ENCODE measurements at regions not wholly inside any gene's neighbourhood (a gene's known extent, or its start where the extent isn't known, plus 50 kb on each side); places are given as distances from the start of the nearest gene placed in this dataset.
"Not testable (repeated sequence)": the region's sequence is repeated elsewhere in the genome, so short reads cannot be mapped to it uniquely, and the experiment has no call there.

DNA sequence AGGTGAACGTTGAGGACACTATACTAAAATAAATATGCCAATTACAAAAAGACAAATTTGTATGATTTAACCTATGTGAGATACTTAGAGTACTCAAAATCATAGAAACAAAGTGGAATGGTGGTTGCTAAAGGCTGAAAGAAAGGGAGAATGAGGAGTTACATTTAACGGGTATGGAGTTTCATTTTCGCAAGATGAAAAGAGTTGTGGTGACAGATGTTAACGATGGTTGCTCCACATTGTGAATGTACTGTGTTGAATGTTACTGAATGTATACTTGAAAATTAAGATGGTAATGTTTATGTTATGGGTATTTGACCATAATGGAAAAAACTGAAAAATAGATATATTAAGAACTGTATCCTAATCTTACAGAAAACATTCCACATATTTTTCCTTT lies 51.3 kb upstream of the MOCS2 start:
- DNase-seq = no peak

DNA sequence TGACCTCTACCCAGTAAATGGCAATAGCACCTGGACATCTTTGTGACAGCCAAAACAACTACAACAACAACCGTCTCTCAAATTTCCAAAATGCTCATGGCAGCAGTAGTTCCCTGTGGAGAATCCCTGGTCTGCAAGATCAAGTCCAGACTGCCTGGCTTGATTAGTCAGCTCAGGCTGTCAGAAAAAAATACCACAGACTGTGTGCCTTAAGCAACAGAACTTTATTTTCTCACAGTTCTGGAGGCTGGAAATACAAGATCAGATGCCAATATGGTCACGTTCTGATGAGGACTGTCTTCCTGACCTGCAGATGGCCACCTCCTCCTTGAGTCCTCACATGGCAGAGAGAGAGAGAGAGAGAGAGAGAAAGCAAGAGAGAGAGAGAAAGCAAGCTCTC lies 52.3 kb upstream of the MOCS2 start:
- DNase-seq = no peak

DNA sequence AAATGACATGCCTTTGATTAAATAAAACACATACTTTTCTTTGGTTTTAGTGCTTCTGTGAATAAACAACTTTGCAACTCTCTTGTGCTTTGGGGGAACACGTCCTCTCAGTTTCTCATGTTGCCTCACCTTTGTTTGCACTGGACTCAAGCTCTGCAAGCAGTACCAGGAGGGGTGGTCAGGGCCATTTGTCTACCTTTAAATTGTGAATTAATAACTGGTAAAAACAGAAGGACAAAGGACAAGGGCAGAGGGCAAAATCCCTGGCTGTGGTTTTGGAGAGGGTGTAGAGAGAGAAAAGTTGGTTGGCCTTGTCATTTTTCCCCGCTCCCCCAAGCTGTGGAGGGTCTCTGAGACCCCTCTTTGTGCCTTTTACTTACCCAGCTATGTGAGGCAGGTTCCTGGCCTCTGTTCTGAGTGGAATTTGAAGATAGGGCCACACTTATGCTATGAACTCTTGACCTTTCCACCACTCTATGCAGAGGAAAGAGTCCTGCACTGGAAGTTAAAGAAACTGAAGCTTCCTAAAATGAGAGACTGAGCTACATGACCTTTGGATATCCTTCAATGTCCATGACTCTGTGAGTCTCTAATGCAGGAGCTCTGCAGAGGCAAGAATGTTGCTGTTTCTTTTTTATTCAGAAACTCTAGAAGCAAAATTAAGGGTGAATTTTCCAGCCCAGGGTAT lies 55.1 kb upstream of the MOCS2 start:
- no peak for DNase-seq

DNA sequence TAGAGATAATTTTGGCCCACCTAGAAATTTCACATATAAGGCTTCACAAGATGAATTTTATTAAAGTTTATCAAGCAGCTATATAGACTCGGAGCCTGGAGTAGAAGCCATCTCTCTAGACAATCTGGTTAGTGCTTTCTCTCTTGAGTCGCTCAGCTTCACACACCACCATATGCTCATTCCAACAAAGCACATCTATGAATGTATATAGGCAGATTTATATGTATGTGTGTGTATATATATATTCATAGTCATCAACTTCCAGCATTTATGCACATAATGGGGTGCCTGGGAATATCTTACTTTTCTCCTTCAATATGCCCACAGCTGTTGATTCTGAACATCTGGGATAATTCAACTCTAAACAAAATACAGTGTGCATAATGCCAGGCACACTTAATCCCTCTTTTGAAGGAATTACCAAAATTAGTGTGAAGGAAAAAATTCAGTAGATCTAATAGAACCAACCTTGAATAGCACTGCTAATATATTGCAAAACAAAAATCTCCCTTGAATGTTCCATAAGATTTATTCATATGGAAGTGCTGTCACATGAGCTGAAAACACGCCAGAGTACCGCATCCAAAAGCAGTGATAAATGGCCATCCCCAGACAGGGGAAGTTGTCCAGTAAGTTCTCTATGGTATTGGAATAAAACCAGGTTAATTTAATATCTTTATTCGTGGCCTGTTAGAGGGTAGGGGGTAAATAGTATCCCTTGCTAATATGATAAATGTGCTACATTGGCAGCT lies 56.0 kb upstream of the MOCS2 start:
- DNase-seq = no peak

DNA sequence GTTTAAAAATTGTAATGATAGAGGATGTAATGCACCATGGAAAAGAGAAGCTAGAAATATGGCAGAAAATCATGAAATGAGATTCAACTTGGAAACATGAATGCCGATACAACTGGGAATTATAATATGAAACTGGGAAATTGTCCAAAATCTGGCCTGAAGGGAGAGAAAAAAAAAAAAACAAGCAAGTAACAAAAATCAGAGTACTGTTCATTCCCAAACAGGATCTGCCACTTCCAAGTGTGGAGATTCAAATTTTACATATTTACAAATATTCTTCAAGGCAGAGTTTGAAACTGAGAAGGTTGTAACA lies 56.6 kb upstream of the MOCS2 start:
- DNase-seq = no peak

DNA sequence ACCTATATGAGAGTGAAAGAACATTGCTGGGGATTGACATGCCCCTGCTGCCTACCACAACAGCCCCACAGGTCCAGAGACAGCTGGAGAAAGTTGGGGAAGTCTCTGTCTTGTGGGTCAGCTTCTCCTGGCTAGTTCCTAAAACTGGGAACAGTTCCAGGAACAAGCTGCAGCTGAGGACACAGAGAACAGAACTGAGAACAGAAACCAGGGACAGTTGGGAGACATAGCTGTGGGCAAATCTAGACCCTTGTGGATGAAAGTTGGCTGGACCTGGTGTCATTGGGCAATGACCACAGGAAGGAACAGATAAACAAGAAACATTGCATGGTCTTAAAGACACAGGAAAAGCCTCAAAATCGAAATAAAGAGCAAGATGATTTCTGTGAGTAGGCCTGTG lies 58.3 kb upstream of the MOCS2 start:
- no peak for DNase-seq

DNA sequence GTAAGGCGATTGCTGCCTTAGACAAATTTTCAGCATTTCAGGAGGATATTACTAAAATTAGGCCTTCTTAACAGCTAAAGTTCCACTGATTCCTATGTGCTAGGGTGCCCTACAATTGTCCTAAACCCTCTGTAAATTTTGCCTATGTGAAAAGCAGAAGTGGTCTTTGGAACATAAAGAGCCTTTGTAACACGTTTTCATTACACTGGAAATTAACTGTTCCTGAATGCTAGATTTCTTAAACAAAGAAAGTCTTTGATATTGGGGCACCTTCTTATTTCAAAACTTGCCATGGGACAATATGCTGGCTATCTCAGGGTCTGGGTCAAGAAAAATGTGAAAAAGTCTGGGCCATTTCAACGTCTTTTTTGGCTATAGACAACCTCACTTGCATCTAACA lies 60.4 kb upstream of the MOCS2 start:
- no peak for DNase-seq

DNA sequence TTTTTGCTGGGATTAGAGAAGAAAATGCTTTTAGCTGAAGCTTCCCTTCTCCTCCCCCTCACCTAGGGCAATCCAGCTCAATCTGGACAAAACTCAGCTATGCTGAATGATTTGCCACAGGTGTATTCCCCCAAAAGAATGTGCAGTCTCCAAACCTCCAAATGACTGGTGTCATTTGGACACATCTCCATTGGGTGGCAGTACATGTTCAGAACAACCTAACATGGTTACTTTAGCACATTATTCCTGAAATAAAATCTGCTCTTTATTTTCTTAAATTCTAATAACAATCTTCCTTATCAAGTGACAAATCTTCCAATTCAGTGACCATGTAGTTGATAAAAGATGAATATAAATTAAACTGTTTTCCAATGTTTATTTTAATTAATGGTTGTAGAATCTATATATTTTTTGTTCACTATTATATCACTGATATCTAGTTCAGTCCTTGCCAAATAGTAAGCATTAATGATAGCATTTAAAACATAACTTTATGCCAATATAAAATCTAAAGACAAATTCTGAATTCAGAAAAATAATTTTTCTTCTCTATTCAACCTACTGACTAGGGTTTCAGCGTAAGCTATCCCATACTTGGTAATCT lies 61.3 kb upstream of the MOCS2 start:
- DNase-seq = peak; percentile 5

DNA sequence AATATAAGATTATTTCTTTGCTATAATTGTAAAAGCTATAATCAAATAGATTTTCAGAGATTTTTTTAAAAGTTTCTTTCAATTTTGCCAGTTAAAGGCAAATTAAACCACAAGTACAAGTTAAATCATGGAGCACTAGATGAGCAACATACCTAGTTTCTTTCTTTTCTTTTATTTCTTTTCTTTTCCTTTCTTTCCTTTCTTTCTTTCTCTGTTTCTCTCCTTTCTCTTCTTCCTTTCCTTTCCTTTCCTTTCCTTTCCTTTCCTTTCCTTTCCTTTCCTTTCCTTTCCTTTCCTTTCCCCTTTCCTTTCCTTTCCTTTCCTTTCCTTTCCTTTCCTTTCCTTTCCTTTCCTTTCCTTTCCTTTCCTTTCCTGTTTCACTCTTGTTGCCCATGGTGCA lies 62.5 kb upstream of the MOCS2 start:
- not testable (repeated sequence) for DNase-seq

DNA sequence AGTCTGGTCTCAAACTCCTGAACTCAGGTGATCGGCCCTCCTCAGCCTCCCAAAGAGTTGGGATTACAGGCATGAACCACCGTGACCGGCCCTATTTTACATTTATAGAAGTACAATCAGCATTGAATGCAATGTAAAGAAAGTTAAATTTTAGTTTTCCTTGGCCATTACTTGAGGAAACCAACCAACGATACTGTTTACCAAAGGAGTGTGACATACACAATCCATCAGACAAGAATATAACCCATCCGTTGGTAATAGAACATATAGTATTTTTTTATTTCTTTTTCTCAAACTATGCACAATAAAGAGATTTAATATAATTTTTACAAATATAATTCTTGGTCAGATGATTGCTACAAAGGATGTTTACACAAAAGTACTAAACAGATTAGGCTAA lies 63.1 kb upstream of the MOCS2 start:
- DNase-seq = no peak

DNA sequence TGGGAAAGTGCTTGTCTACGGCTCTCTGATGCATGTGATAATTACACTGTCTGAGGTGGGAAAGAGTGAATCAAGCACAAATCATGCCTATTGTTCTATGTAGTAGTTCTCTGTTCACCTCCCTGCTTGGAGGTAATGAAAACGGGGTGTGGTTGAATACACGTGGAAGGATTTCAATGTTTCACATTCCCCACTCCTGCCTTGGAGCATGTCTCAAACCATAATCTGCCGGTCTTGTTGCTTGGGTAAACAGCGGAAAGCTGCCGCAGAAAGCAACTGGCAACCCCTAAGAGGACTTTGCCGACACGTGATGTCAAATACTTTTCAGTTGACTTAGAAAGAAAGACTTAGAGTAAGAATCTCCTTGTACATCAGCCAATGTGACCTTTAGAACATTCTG lies 63.5 kb upstream of the MOCS2 start:
- DNase-seq = no peak

DNA sequence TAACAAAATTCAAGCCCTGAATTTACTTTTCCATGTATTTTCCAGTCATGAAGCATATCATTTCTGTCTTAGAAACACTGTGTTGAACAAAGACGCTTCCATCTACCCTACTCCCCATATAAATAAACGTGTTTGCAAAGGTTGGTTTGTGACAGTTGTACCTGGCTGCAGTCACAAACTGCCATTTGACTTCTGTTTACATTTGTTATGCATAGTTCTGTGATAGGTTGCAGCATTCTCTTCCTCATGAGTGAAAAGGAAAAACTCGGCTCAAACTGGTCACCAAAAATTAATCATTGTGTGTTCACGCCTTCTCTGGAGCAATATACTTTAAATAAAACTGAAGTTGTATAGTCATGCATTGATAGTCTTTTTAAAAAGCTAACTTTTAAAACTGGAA lies 69.3 kb upstream of the MOCS2 start:
- DNase-seq = no peak

DNA sequence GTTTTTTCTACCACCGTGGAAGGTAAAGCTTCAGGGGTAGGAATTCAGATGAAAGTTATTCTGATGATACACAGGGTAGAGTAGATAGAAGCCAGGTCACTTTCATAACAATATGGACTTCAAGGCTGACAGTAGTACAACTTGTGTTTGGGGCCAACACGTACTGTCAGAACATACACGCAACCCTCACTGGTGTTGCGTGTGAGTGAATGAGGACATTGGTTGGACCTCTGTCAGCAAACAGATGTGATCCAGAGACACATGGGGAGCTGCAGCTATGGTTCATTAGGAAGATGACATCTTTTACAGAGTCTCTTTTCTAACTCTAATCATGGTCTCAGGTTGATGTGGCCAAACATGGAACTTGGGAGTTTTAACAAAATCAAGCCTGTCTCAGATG lies 70.1 kb upstream of the MOCS2 start:
- DNase-seq = no peak

DNA sequence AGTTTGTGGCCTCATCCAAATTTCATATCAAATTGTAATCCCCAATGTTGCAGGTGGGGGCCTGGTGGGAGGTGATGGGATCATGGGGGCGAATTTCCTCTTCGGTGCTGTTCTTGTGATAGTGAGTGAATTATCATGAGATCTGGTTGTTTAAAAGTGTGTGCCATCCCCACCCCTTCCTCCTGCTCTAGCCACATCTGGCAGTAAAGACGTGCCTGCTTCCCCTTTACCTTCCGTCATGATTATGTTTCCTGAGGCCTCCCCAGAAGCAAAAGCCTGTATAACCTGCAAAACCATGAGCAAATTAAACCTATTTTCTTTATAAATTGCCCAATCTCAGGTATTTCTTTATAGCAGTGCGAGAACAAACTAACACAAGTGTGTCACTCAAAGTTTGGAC lies 71.0 kb upstream of the MOCS2 start:
- no peak for DNase-seq

DNA sequence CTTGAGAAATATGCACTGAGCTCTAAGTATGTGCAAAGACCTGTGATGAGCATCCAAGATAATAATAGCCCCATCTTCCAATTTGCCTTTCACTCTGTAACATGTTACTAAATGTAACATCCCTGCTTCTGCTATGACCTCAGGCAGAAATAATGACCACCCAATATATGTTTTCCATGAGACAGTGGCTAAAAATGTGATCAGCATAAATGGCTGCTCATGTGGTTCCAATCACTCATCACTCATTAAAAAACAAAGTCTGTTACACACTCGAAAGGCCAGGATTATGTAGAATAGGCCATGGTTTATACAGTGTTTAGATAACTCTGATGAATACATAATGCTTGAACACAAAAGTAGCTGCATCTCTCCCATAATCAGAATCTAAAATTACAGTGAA lies 71.4 kb upstream of the MOCS2 start:
- no peak for DNase-seq

DNA sequence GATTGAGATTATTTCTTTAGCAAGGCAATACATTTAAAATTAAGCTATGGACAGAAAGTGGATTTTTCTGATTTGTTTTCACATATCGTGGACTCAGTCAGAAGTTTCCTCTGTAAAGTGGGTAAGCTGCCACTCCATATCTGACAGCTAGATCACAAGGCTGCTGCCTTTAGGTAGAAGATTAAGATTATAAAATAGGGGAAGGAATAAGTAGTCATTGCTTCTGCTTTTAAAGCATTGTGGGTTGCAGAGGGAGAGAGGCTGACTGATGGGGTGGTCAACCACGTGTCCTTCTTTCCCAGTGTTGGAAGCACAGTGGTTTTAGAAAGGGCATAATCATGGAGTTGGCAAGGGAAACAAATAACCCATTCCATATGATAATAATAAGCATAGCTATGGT lies 74.3 kb upstream of the MOCS2 start:
- no peak for DNase-seq

DNA sequence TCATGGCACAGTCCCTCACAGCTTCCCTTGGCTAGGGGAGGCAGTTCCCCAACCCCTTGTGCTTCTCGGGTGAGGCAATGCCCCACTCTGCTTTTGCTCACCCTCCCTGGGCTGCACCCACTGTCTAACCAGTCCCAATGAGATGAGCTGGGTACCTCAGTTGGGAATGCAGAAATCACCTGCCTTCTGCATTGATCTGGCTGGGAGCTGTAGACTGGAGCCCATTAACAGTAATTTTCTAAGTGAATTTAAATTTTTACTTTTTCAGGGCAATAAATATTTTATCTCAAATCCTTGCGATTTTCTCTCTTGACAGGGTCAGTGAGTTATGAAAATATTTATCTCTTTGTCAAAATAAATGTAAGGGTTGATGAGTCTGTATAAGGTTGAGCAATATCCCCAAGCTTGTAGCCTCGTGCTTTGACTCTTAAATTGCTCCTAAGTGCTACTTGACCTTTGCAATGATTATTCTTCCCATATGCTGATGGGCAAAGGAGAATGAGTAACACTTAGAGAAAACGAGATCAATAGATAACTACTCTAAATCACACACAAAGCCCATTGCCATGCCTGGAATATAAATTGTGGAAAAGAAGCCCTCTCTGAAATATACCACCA lies 82.1 kb upstream of the MOCS2 start:
- no peak for DNase-seq

DNA sequence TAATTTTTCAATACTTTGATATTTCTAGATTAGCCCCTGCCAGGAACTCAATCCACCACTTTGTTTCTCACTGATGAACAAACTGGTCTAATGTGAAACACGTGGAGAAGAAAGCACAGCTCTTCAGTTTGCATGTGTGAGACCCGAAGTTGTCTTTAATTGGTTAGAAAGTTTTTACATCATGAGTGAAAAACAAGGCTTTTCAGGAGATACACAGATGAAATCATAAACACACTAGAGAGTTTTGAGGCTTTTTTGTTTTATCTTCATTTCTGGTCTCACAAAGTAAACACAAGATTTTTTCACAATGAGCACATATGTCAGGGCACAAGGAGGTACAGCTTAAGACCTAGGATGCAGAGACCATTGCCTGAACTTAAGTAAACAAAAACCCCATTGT lies 84.5 kb upstream of the MOCS2 start:
- DNase-seq = no peak

DNA sequence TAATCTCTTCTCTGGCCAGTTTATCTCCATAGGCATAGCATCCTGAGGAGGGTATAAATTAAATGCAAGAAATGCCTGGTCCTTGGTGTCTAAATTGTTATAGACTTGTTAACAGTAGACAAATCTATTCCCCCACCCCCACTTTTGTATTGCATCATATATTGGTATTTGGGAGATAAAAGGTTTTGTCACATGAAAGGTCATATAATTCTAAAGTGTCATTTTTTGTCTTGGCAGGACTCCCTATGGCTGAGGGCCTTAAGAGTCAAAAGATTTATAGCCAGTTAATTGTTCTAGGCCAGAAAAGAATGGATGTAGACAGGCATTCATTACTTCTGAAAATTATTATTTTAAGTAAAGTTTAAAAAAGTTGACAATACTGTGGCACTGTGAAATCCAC lies 90.3 kb upstream of the MOCS2 start:
- no peak for DNase-seq

DNA sequence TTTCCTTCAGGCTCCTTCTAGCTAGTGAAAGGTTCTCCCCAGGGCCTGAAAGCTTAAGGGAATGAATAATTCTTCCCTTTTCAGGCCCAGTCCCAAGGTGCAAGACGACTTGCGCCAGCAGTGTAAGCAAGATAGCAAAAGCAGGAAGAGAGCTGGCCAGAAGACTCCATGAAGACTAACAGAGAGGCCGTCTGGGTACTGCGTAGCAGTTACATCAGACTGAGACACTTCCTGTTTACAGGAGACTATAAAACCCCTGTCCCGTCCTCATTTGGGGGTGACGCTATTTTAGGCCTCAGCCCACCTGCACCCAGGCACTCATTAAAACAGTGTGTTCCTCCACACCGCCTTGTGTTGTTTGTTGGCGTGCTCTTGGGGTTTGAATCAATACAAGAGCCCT lies 90.7 kb upstream of the MOCS2 start:
- no peak for DNase-seq

DNA sequence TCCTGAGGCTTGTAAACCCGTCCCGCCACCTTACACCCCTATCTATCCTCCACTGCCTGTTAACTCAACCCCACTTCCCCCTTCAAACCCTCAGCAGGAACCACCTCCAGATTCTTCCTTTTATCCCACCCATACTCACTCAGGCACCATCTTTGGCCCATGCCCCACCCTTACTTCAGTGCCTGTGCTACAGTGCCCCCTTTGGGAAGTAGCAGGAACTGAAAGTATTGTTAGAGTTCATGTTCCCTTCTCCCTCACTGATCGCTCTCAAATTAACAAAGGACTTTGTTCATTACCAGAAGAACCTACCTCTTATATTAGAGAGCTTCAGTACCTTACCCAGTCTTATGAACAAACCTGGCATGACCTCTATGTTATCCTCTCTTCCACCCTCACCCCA lies 92.2 kb upstream of the MOCS2 start:
- no peak for DNase-seq

DNA sequence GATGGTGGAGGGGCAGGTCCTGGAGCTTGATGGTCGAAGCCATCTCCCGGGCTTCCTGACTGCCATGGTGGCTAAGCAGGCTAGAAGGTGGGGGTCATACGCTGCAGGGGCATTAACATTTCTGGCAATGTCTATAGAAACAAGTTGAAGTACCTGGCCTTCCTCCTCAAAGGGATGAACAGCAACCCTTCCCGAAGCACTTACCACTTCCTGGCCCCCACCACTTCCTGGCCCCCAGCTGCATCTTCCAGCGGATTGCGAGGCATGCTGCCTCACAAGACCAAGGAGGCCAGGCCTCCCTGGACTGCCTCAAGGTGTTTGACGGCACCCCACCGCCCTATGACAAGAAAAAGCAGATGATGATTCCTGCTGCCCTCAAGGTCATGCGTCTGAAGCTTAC lies 97.0 kb upstream of the MOCS2 start:
- no peak for DNase-seq

DNA sequence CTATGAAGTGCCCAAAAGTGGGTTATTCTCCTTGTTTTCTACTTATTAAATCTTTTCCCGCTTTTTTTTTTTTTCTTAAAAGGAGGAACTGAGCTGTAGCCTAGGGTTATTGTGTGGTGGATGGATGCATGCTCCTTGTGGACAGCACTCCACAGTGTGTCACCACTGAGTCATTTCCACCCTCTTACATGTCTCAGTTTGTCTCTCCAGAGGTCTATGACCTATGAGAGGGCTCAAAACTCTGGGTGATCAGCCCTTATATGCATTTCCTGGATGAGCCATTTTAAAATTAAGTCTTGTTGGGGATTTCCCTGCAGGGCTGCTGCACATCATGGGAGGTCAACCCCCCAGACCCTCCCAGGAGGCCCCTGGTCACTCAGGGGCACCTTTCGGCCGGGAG lies 102.2 kb upstream of the MOCS2 start:
- no peak for DNase-seq

DNA sequence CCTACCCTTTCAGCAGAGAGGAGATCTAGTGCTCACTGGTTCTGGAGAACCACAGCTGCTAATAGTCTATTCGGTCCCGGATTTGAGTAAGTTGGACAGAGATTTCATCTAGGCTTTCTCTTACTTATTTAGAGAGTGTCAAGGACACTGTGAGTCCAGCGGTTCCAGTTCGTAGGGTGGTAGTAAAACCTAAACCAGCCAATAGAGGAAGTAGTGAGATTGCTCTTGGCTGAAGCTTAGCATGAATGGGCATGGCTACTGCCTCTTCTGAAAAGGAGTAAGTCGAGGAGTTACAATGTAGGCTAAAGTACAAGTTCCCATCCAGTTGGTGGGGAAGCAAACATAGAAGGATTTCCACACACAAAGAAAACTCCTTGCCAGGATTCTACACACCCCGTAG lies 109.6 kb upstream of the MOCS2 start:
- DNase-seq = no peak
